Tibial artery (tissue), 4 donors: ENCODE measurements at regions not wholly inside any gene's neighbourhood (a gene's known extent, or its start where the extent isn't known, plus 50 kb on each side); places are given as distances from the start of the nearest gene placed in this dataset.

Experiments used
- DNase-seq, 2 donors: peaks; one replicate each; pipeline ENCODE4 v3.0.0-alpha.2; 2019
- H3K27ac ChIP-seq, 2 donors: fragments of 200-600 bp; sonication (generic) in 1 of 2; 1 replicate in 1 of 2; 2 replicates in 1 of 2; pipeline ENCODE4 v1.5.1; 2018 to 2019; ENCODE audit warnings: mild to moderate bottlenecking in 1 of 2
- H3K27me3 ChIP-seq, 2 donors: fragments of 200-600 bp; sonication (generic) in 1 of 2; one replicate each; pipeline versions ENCODE4 v1.5.1 to v1.6.0; 2016 to 2019
- H3K36me3 ChIP-seq, 3 donors: fragments of 200-600 bp; sonication (generic) in 2 of 3; one replicate each; pipeline ENCODE4 v1.5.1; 2016 to 2019; ENCODE audit warnings: mild to moderate bottlenecking in 2 of 3
- H3K4me1 ChIP-seq, 4 donors: fragments of 200-600 bp; sonication (generic) in 2 of 4; 1 replicate in 3 of 4; 2 replicates in 1 of 4; pipeline ENCODE4 v1.5.1; 2016 to 2019
- H3K4me3 ChIP-seq, 2 donors: fragments of 200-600 bp; sonication (generic) in 1 of 2; 1 replicate in 1 of 2; 2 replicates in 1 of 2; pipeline ENCODE4 v1.5.1; 2018 to 2019; ENCODE audit warnings: mild to moderate bottlenecking in 2 of 2
- H3K9me3 ChIP-seq, 3 donors: fragments of 200-600 bp; sonication (generic) in 1 of 3; one replicate each; pipeline ENCODE4 v1.5.1; 2016 to 2019
- CTCF ChIP-seq, 2 experiments: fragments of 200-600 bp in 1 of 2; fragments of 450-650 bp in 1 of 2; IDR thresholded peaks; one replicate each; pipeline ENCODE4 v1.5.1; 2017 to 2019; ENCODE audit warnings: antibody characterized with exemption in 2 of 2, mild to moderate bottlenecking in 1 of 2, moderate library complexity in 1 of 2
- intact Hi-C: fragments of 100-400 bp; cut with DNase I; formaldehyde crosslinking; loops from one replicate; pipeline ENCODE4 v1.15.0; 2023; ENCODE audit warnings: low total_unique reads

GRCh38 chr10:129107525-129107924 is 359.5 kb upstream of the MGMT start:
- H3K4me3 ChIP-seq, result no peak overlapping the region
- intact Hi-C loops, result no loop called here
- H3K36me3 ChIP-seq, result no peaks in the 10 kb centered on the region
- no peak for DNase-seq
- no peaks in the 10 kb centered on the region for H3K27me3 ChIP-seq
- no peak for TF ChIP-seq CTCF (IDR thresholded peaks at IDR 0.05)
- H3K9me3 ChIP-seq, result no peaks in the 10 kb centered on the region
- H3K27ac ChIP-seq, result no peak overlapping the region
- H3K4me1 ChIP-seq, result peaks cover 0 to 31% (median 6%) of the 10 kb centered on the region in 4 donors

DNA sequence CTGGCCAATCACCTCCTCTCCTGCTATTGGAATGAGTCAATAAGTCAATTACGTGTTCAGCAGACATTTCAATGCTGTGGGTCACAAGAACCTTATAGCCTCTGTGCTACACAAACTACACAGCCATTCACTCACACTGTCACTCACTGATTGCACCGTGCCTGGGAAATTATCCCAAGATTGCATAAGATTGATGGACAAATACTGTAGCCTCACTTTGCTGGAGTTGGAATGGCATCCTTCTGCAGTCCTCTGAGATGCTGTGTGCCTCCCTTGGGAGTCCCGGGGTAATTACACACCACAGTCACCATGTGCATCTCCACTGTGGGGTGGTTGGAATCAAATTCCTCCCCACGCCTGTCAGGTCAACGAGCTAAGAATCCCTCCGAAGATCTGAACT is 358.7 kb upstream of the MGMT start:
- H3K4me1 ChIP-seq, result peaks cover 0 to 23% (median 6%) of the 10 kb centered on the region in 4 donors
- no peak for TF ChIP-seq CTCF (IDR thresholded peaks at IDR 0.05)
- no peak overlapping the region for H3K27ac ChIP-seq
- intact Hi-C loops, result no loop called here
- no peaks in the 10 kb centered on the region for H3K27me3 ChIP-seq
- H3K36me3 ChIP-seq, result no peaks in the 10 kb centered on the region
- DNase-seq, result no peak
- no peak overlapping the region for H3K4me3 ChIP-seq
- no peaks in the 10 kb centered on the region for H3K9me3 ChIP-seq

DNA sequence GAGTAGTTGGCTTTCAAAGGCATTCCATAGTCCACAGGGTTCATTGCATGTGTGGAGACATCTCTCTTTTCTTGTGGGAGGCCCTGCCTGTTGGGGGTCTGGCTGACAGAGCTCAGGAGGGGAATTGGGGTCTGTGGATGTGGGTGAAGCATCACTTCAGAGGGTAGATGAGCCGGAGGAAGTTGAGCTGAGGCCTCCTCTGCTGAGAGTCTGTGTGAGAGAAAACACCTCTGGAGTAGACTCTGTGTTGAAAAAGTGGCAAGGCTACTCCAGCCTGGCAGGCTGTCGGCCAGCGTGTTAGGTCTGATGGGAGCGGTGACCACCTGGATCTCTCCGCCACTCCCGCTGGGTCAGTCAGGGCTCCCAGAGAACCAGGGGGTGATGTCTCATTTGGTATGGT is 358.0 kb upstream of the MGMT start:
- intact Hi-C loops, result no loop called here
- Histone ChIP-seq H3K27me3 (no peaks in the 10 kb centered on the region), H3K36me3 (no peaks in the 10 kb centered on the region), H3K27ac (no peak overlapping the region), H3K4me1 (peaks cover 0 to 17% (median 6%) of the 10 kb centered on the region in 4 donors), H3K4me3 (no peak overlapping the region), H3K9me3 (no peaks in the 10 kb centered on the region)
- no peak for TF ChIP-seq CTCF (IDR thresholded peaks at IDR 0.05)
- DNase-seq, result no peak

DNA sequence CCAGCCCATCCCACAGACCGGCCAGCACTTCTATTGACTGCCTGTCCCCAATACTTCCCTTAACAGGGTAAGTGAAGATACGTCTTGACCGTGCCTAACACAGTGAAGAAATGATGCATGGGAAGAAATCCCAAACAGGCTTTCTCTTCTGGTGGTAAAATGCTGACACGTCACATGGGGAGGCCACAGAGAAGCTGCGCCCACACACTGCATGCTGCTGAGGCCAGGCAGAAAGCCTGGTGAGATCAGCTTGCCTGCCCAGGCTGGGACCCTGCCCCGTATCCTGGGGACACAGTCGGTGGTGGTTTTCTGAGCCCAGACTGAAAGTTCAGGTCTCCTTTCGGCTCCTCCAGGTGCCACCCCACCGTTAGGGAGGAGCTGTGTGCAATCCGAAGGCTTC is 356.3 kb upstream of the MGMT start:
- no peaks in the 10 kb centered on the region for H3K27me3 ChIP-seq
- H3K9me3 ChIP-seq, result no peaks in the 10 kb centered on the region
- TF ChIP-seq CTCF (IDR thresholded peaks at IDR 0.05), result no peak
- intact Hi-C loops, result no loop called here
- no peak for DNase-seq
- H3K4me1 ChIP-seq, result peaks cover 0 to under 1% (median 0%) of the 10 kb centered on the region in 4 donors
- no peak overlapping the region for H3K4me3 ChIP-seq
- no peak overlapping the region for H3K27ac ChIP-seq
- no peaks in the 10 kb centered on the region for H3K36me3 ChIP-seq

- Histone ChIP-seq H3K4me1 (no peaks in the 10 kb centered on the region), H3K27me3 (no peaks in the 10 kb centered on the region), H3K4me3 (no peak overlapping the region), H3K9me3 (no peaks in the 10 kb centered on the region), H3K27ac (no peak overlapping the region), H3K36me3 (no peaks in the 10 kb centered on the region)
- intact Hi-C loops, result no loop called here
- no peak for DNase-seq
- TF ChIP-seq CTCF (IDR thresholded peaks at IDR 0.05), result no peak
Observed at GRCh38 chr10:129111922-129112321, 355.1 kb upstream of the MGMT start.

DNA sequence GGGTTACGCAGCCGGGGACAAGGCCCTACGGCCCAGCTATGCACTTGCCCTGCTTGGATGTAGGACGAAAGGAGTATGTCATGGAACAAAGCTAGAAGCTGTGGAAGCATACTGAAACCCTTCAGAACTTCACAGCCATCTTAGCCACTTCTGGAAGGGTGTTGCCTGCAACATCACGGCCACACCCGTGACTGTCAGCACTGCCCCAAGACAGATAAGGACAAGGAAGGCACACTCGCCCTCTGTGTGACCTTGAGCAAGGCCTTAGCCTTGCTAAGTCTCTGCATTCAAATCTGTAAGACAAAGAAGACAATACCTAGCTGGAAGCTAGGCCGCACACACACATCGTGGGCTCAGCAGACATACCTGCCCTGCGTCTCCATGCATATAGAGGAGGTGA is 352.5 kb upstream of the MGMT start:
- no peak for TF ChIP-seq CTCF (IDR thresholded peaks at IDR 0.05)
- Histone ChIP-seq H3K27me3 (no peaks in the 10 kb centered on the region), H3K27ac (no peak overlapping the region), H3K4me3 (no peak overlapping the region), H3K36me3 (no peaks in the 10 kb centered on the region), H3K4me1 (no peaks in the 10 kb centered on the region), H3K9me3 (no peaks in the 10 kb centered on the region)
- intact Hi-C loops, result no loop called here
- DNase-seq, result no peak
